Esophagus muscularis mucosa (tissue), 4 donors: ENCODE measurements at regions not wholly inside any gene's neighbourhood (a gene's known extent, or its start where the extent isn't known, plus 50 kb on each side); places are given as distances from the start of the nearest gene placed in this dataset.

Experiments
- CTCF ChIP-seq, 3 experiments: fragments of 200-600 bp in 2 of 3; fragments of 450-650 bp in 1 of 3; sonication (generic) in 2 of 3; IDR thresholded peaks; one replicate each; pipeline ENCODE4 v1.5.1; 2017 to 2019; ENCODE audit warnings: antibody characterized with exemption in 3 of 3, mild to moderate bottlenecking in 2 of 3, moderate library complexity in 1 of 3
- EP300 ChIP-seq: sonication (generic); formaldehyde crosslinking; IDR thresholded peaks from one replicate; pipeline ENCODE4 v1.6.1; 2017; ENCODE audit warnings: antibody characterized with exemption
- POLR2A ChIP-seq: fragments of 450-650 bp; IDR thresholded peaks from one replicate; pipeline ENCODE4 v1.6.1; 2017; ENCODE audit warnings: antibody characterized with exemption, moderate library complexity, mild to moderate bottlenecking, low read depth
- POLR2AphosphoS5 ChIP-seq, 2 donors: sonication (generic); formaldehyde crosslinking; IDR thresholded peaks; one replicate each; pipeline ENCODE4 v1.6.1; 2017; ENCODE audit warnings: antibody characterized with exemption in 2 of 2

GRCh38 chr3:110789315-110789714 lies 282.3 kb upstream of the NECTIN3 start:
- TF ChIP-seq CTCF (IDR thresholded peaks at IDR 0.05) (no peak), EP300 (no peak), POLR2A (no peak), POLR2AphosphoS5 (IDR thresholded peaks at IDR 0.05) (no peak)
